ENCODE measurements at regions not wholly inside any gene's neighbourhood (a gene's known extent, or its start where the extent isn't known, plus 50 kb on each side); places are given as distances from the start of the nearest gene placed in this dataset.

DNA sequence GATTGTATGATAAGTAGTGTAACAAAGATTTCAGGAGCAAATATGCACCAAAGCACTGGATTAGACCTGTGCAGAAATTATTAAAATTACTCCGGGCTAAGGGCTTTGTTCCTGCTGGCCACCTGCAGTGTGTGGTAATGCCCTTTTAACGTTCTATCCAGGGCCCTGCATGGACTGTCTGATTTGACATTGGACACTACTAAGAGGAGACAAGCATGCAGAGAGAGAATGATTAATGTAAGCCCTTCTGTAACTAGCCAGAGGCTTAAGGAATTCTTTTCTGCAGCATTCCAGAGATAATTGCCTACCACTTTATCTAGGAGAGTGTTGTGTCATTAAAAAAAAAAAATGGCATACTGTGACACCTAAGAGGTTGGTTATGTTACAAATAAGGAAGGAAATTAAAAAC is 117.0 kb downstream of the PCDH7 start:
- peak; percentile 35 to 88 for DNase-seq (ENCODE audit: low read depth in 1 of 2, low spot score in 1 of 2)

GRCh38 chr4:30837861-30838260 is 117.7 kb downstream of the PCDH7 start:
- no peak overlapping the region for H3K4me3 ChIP-seq
- peak overlapping the region; percentile 91 for H3K27ac ChIP-seq
- H3K9me3 ChIP-seq (ENCODE audit: low read depth) = no peaks in the 10 kb centered on the region
- H3K27me3 ChIP-seq = no peaks in the 10 kb centered on the region
- TF ChIP-seq, protein P1, sequence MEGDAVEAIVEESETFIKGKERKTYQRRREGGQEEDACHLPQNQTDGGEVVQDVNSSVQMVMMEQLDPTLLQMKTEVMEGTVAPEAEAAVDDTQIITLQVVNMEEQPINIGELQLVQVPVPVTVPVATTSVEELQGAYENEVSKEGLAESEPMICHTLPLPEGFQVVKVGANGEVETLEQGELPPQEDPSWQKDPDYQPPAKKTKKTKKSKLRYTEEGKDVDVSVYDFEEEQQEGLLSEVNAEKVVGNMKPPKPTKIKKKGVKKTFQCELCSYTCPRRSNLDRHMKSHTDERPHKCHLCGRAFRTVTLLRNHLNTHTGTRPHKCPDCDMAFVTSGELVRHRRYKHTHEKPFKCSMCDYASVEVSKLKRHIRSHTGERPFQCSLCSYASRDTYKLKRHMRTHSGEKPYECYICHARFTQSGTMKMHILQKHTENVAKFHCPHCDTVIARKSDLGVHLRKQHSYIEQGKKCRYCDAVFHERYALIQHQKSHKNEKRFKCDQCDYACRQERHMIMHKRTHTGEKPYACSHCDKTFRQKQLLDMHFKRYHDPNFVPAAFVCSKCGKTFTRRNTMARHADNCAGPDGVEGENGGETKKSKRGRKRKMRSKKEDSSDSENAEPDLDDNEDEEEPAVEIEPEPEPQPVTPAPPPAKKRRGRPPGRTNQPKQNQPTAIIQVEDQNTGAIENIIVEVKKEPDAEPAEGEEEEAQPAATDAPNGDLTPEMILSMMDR (IDR thresholded peaks at IDR 0.05; ENCODE audit: low read depth, low read length) = no peak
- no peak for DNase-seq (ENCODE audit: low read depth in 1 of 2, low spot score in 1 of 2)
- H3K36me3 ChIP-seq = no peaks in the 10 kb centered on the region
- H3K4me1 ChIP-seq (ENCODE audit: low read depth) = peaks cover 90% of the 10 kb centered on the region

More for the DNA sequence above, 117.0 kb downstream of the PCDH7 start:
- TF ChIP-seq, protein P1 (IDR thresholded peaks at IDR 0.05; ENCODE audit: low read depth, low read length) = no peak
- Histone ChIP-seq H3K27me3 (no peaks in the 10 kb centered on the region), H3K4me3 (no peak overlapping the region), H3K27ac (peak overlapping the region; percentile 93), H3K4me1 (ENCODE audit: low read depth) (peaks cover 97% of the 10 kb centered on the region), H3K9me3 (ENCODE audit: low read depth) (no peaks in the 10 kb centered on the region), H3K36me3 (no peaks in the 10 kb centered on the region)

DNA sequence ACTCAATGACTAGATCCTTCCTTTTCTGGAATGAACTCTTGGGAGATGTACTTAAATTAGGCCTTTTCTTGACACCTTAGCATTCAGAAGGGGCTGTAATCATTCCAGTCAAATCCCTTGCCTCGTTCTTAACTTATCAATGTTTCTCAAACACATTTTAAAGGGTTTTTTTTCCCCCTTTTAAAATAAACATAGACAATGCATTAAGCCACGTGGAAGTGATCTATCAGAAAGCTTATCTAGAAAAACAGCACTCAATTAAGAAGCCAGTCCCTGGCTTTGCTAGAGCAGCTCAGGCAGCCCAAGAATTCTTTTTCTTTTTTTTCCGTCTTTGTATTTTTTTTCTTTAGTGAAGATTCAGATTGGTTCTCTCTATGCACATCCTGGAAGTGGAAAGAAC is 118.2 kb downstream of the PCDH7 start:
- Histone ChIP-seq H3K36me3 (no peaks in the 10 kb centered on the region), H3K9me3 (ENCODE audit: low read depth) (no peaks in the 10 kb centered on the region), H3K4me1 (ENCODE audit: low read depth) (peaks cover 85% of the 10 kb centered on the region), H3K27me3 (no peaks in the 10 kb centered on the region), H3K27ac (peak overlapping the region; percentile 91), H3K4me3 (no peak overlapping the region)
- TF ChIP-seq, protein P1 (IDR thresholded peaks at IDR 0.05; ENCODE audit: low read depth, low read length) = no peak
- DNase-seq (ENCODE audit: low read depth in 1 of 2, low spot score in 1 of 2) = no peak

- H3K9me3 ChIP-seq (ENCODE audit: low read depth) = no peaks in the 10 kb centered on the region
- TF ChIP-seq, protein P1 (IDR thresholded peaks at IDR 0.05; ENCODE audit: low read depth, low read length) = no peak
- H3K36me3 ChIP-seq = no peaks in the 10 kb centered on the region
- H3K4me3 ChIP-seq = peak overlapping the region; percentile 2
- H3K27ac ChIP-seq = peak overlapping the region; percentile 91
- no peaks in the 10 kb centered on the region for H3K27me3 ChIP-seq
- H3K4me1 ChIP-seq (ENCODE audit: low read depth) = peaks cover 80% of the 10 kb centered on the region
- DNase-seq (ENCODE audit: low read depth in 1 of 2, low spot score in 1 of 2) = peak in 1 of 2 donors; percentile 37
These were observed 119.7 kb downstream of the PCDH7 start for GRCh38 chr4:30839583-30840520.

GRCh38 chr4:30840571-30840970 is 120.4 kb downstream of the PCDH7 start:
- H3K4me3 ChIP-seq = no peak overlapping the region
- TF ChIP-seq, protein P1 (IDR thresholded peaks at IDR 0.05; ENCODE audit: low read depth, low read length) = no peak
- peaks cover 75% of the 10 kb centered on the region for H3K4me1 ChIP-seq (ENCODE audit: low read depth)
- H3K9me3 ChIP-seq (ENCODE audit: low read depth) = no peaks in the 10 kb centered on the region
- H3K27me3 ChIP-seq = no peaks in the 10 kb centered on the region
- no peaks in the 10 kb centered on the region for H3K36me3 ChIP-seq
- H3K27ac ChIP-seq = peak overlapping the region; percentile 91
- no peak for DNase-seq (ENCODE audit: low read depth in 1 of 2, low spot score in 1 of 2)
